B cell (primary cell): ENCODE measurements at regions not wholly inside any gene's neighbourhood (a gene's known extent, or its start where the extent isn't known, plus 50 kb on each side); places are given as distances from the start of the nearest gene placed in this dataset.

Source experiments
- ATAC-seq: fragments of 200-7000 bp; cut with Tn5 transposase; one replicate; pipeline ENCODE4 v1.10.0; 2021; ENCODE audit warnings: low read depth, mild to moderate bottlenecking, moderate number of reproducible peaks, moderate library complexity
- CTCF ChIA-PET: fragments of 350-600 bp; sonication (Branson Sonifier 250); formaldehyde crosslinking; loops from one replicate; lab custom pipeline; 2021; ENCODE audit warnings: antibody characterized with exemption, inconsistent platforms; lab: Charles Lee
- POLR2A ChIA-PET: fragments of 350-600 bp; sonication (Branson Sonifier 250); formaldehyde crosslinking; loops from one replicate; lab custom pipeline; 2021; ENCODE audit warnings: antibody characterized with exemption; lab: Charles Lee
- DNase-seq: peaks from one replicate; pipeline ENCODE4 v3.0.0; 2013
- H2AFZ ChIP-seq: 2 replicates; pipeline ENCODE4 v1.6.1; 2012; ENCODE audit warnings: mild to moderate bottlenecking, low read depth, low read length; ENCODE audit not compliant: insufficient read depth, poor library complexity, severe bottlenecking
- H3K27ac ChIP-seq, 2 donors: 1 replicate in 1 of 2; 2 replicates in 1 of 2; pipeline ENCODE4 v1.5.1; 2012 to 2013; ENCODE audit warnings: low read length in 2 of 2, mild to moderate bottlenecking in 2 of 2, moderate library complexity in 1 of 2
- H3K27me3 ChIP-seq, 4 experiments: fragments of 200-600 bp in 1 of 4; sonication (generic) in 1 of 4; replicated peaks in 1 of 4; 1 replicate in 2 of 4; 2 replicates in 2 of 4; pipeline versions ENCODE4 v1.6.1 to v1.7.0; 2013 to 2016; ENCODE audit warnings: low read length in 3 of 4, mild to moderate bottlenecking in 2 of 4, mixed read lengths in 1 of 4, moderate library complexity in 1 of 4; ENCODE audit not compliant: insufficient read depth in 4 of 4, control insufficient read depth in 3 of 4; ENCODE audit errors: control extremely low read depth in 1 of 4
- H3K36me3 ChIP-seq, 2 experiments: replicated peaks in 1 of 2; 1 replicate in 1 of 2; 2 replicates in 1 of 2; pipeline versions ENCODE4 v1.6.1 to v1.7.1; 2013; ENCODE audit warnings: low read length in 1 of 2; ENCODE audit not compliant: insufficient read depth in 2 of 2, control insufficient read depth in 1 of 2; ENCODE audit errors: control extremely low read depth in 1 of 2, extremely low read depth in 1 of 2
- H3K4me1 ChIP-seq, 2 donors: fragments of 200-600 bp in 1 of 2; sonication (generic) in 1 of 2; 1 replicate in 1 of 2; 2 replicates in 1 of 2; pipeline versions ENCODE4 v1.5.1 to v1.6.1; 2013 to 2017; ENCODE audit warnings: low read length in 2 of 2; ENCODE audit not compliant: control insufficient read depth in 2 of 2, insufficient read depth in 2 of 2
- H3K4me2 ChIP-seq: replicated peaks from 2 replicates; pipeline ENCODE3; 2012; ENCODE audit warnings: mild to moderate bottlenecking, low read depth, low read length; ENCODE audit not compliant: poor library complexity, severe bottlenecking
- H3K4me3 ChIP-seq, 5 experiments: fragments of 200-600 bp in 1 of 5; sonication (generic) in 1 of 5; 1 replicate in 3 of 5; 2 replicates in 2 of 5; pipeline versions ENCODE4 v1.5.1 to v1.7.0; 2011 to 2016; ENCODE audit warnings: low read length in 4 of 5, mild to moderate bottlenecking in 4 of 5, low read depth in 2 of 5, control low read depth in 1 of 5, moderate library complexity in 1 of 5; ENCODE audit not compliant: insufficient read depth in 1 of 5; ENCODE audit errors: control extremely low read depth in 1 of 5, extremely low read depth in 1 of 5
- H3K79me2 ChIP-seq: fragments of 200-600 bp; sonication (generic); one replicate; pipeline ENCODE4 v1.6.0; 2016; ENCODE audit warnings: low read length; ENCODE audit not compliant: control insufficient read depth, insufficient read depth
- H3K9ac ChIP-seq: fragments of 200-600 bp; sonication (generic); 2 replicates; pipeline ENCODE4 v1.6.1; 2017; ENCODE audit warnings: mild to moderate bottlenecking, low read length, moderate library complexity
- H3K9me3 ChIP-seq, 3 donors: one replicate each; pipeline versions ENCODE4 v1.6.1 to v1.7.1; 2013; ENCODE audit warnings: low read length in 2 of 3; ENCODE audit not compliant: control insufficient read depth in 2 of 3, insufficient read depth in 1 of 3; ENCODE audit errors: control extremely low read depth in 1 of 3
- H4K20me1 ChIP-seq: 2 replicates; pipeline ENCODE4 v1.6.0; 2012; ENCODE audit warnings: mild to moderate bottlenecking, low read length; ENCODE audit not compliant: insufficient read depth, control insufficient read depth, poor library complexity, severe bottlenecking
- H3K27ac Mint-ChIP-seq: one replicate; pipeline ENCODE4 v1.8.0; 2021; ENCODE audit warnings: mixed read lengths
- H3K27me3 Mint-ChIP-seq: one replicate; pipeline ENCODE4 v1.8.0; 2021; ENCODE audit warnings: mixed read lengths
- H3K4me1 Mint-ChIP-seq: one replicate; pipeline ENCODE4 v1.8.0; 2021; ENCODE audit warnings: mixed read lengths
- H3K4me3 Mint-ChIP-seq: one replicate; pipeline ENCODE4 v1.8.0; 2021; ENCODE audit warnings: mixed read lengths
- H3K9me3 Mint-ChIP-seq: one replicate; pipeline ENCODE4 v1.8.0; 2022; ENCODE audit warnings: mixed read lengths; ENCODE audit not compliant: insufficient read depth
- CTCF ChIP-seq: fragments of 200-600 bp; IDR thresholded peaks from one replicate; pipeline ENCODE4 v1.8.0; 2022; ENCODE audit warnings: antibody characterized with exemption, mild to moderate bottlenecking
- EZH2 ChIP-seq: IDR thresholded peaks from 2 replicates; pipeline ENCODE4 v1.6.1; 2012; ENCODE audit warnings: borderline replicate concordance, low read depth, mild to moderate bottlenecking, moderate library complexity, low read length; ENCODE audit not compliant: insufficient read depth, poor library complexity, severe bottlenecking
- WGBS: methylation state at CpG from one replicate; pipeline ENCODE4 v1.1.5; 2013; ENCODE audit warnings: missing lambda C conversion rate; ENCODE audit not compliant: insufficient coverage; 5-methylcytosine and 5-hydroxymethylcytosine counted together
- intact Hi-C: fragments of 100-400 bp; cut with micrococcal nuclease; formaldehyde crosslinking; loops from one replicate; pipeline ENCODE4 v1.10.0; 2022

- H3K9ac ChIP-seq, result no peak overlapping the region
- ChIA-PET CTCF (no interaction called here), POLR2A (no interaction called here)
- H3K4me3 ChIP-seq, result no peak overlapping the region
- intact Hi-C loops, result no loop called here
- no peaks in the 10 kb centered on the region for H3K36me3 ChIP-seq
- no peak overlapping the region for H2AFZ ChIP-seq
- no peaks in the 10 kb centered on the region for H3K9me3 ChIP-seq
- H3K4me1 Mint-ChIP-seq, result no peaks in the 10 kb centered on the region
- no peak overlapping the region for H3K27ac ChIP-seq
- DNase-seq (no peak), ATAC-seq (no peak)
- no peaks in the 10 kb centered on the region for H3K4me1 ChIP-seq
- H3K4me3 Mint-ChIP-seq, result no peak overlapping the region
- no peak overlapping the region for H3K4me2 ChIP-seq
- no peaks in the 10 kb centered on the region for H4K20me1 ChIP-seq
- H3K27me3 Mint-ChIP-seq, result no peaks in the 10 kb centered on the region
- no peak for TF ChIP-seq CTCF
- no peak for TF ChIP-seq EZH2
- no CpG with 5 or more reads among the region's 3 CpGs for WGBS
- H3K27me3 ChIP-seq, result no peaks in the 10 kb centered on the region
- no peaks in the 10 kb centered on the region for H3K9me3 Mint-ChIP-seq
- no peak overlapping the region for H3K27ac Mint-ChIP-seq
- no peaks in the 10 kb centered on the region for H3K79me2 ChIP-seq
Measured at GRCh38 chr3:111438283-111438682, 103.7 kb upstream of the CD96 start.

GRCh38 chr3:111454551-111454950 is 87.4 kb upstream of the CD96 start:
- CTCF ChIA-PET, result no interaction called here
- intact Hi-C loops, result no loop called here
- no peak for ATAC-seq
- Histone ChIP-seq H3K27me3 (no peaks in the 10 kb centered on the region), H2AFZ (no peak overlapping the region), H3K9me3 (peaks cover 0 to 3% (median 0%) of the 10 kb centered on the region in 3 donors), H3K36me3 (no peaks in the 10 kb centered on the region), H4K20me1 (no peaks in the 10 kb centered on the region), H3K79me2 (no peaks in the 10 kb centered on the region), H3K9ac (no peak overlapping the region), H3K4me2 (no peak overlapping the region), H3K4me1 (no peaks in the 10 kb centered on the region), H3K4me3 (no peak overlapping the region), H3K27ac (no peak overlapping the region)
- H3K4me1 Mint-ChIP-seq, result no peaks in the 10 kb centered on the region
- WGBS, result 52% methylated on average over 3 of the region's 3 CpGs
- H3K27me3 Mint-ChIP-seq, result peaks cover 5% of the 10 kb centered on the region
- H3K9me3 Mint-ChIP-seq, result no peaks in the 10 kb centered on the region
- no peak overlapping the region for H3K4me3 Mint-ChIP-seq
- TF ChIP-seq EZH2 (no peak), CTCF (no peak)
- no peak for DNase-seq
- no peak overlapping the region for H3K27ac Mint-ChIP-seq
- POLR2A ChIA-PET, result no interaction called here
